HUES6 (cell line): ENCODE measurements at regions not wholly inside any gene's neighbourhood (a gene's known extent, or its start where the extent isn't known, plus 50 kb on each side); places are given as distances from the start of the nearest gene placed in this dataset.

Experiments
- H3K27ac ChIP-seq: 2 replicates; pipeline ENCODE4 v1.7.0; 2013; ENCODE audit warnings: low read depth, mild to moderate bottlenecking, low read length, inconsistent platforms
- H3K27me3 ChIP-seq: 2 replicates; pipeline ENCODE4 v1.6.1; 2013; ENCODE audit warnings: low read length; ENCODE audit not compliant: control insufficient read depth, insufficient read depth
- H3K36me3 ChIP-seq: 2 replicates; pipeline ENCODE4 v1.6.1; 2013; ENCODE audit warnings: low read length; ENCODE audit not compliant: control insufficient read depth, insufficient read depth
- H3K4me1 ChIP-seq: 2 replicates; pipeline ENCODE4 v1.6.1; 2013; ENCODE audit warnings: low read length; ENCODE audit not compliant: control insufficient read depth, insufficient read depth
- H3K4me3 ChIP-seq: 2 replicates; pipeline ENCODE4 v1.5.1; 2013; ENCODE audit warnings: low read depth, low read length
- H3K9ac ChIP-seq: one replicate; pipeline ENCODE4 v1.6.1; 2013; ENCODE audit warnings: mild to moderate bottlenecking, low read length
- H3K9me3 ChIP-seq: 2 replicates; pipeline ENCODE4 v1.6.1; 2013; ENCODE audit warnings: low read depth, low read length; ENCODE audit not compliant: control insufficient read depth, insufficient read depth

- Histone ChIP-seq H3K27ac (no peak overlapping the region), H3K9ac (no peak overlapping the region)
Observed at GRCh38 chr4:96241819-96242218, 401.9 kb downstream of the PDHA2 start.

GRCh38 chr4:96247096-96247495 is 407.2 kb downstream of the PDHA2 start:
- Histone ChIP-seq H3K36me3 (no peaks in the 10 kb centered on the region), H3K9ac (no peak overlapping the region), H3K4me1 (no peaks in the 10 kb centered on the region), H3K27me3 (no peaks in the 10 kb centered on the region), H3K9me3 (peaks cover 3% of the 10 kb centered on the region), H3K4me3 (no peak overlapping the region), H3K27ac (no peak overlapping the region)

More at GRCh38 chr4:96241819-96242218, 401.9 kb downstream of the PDHA2 start:
- H3K27me3 ChIP-seq = no peaks in the 10 kb centered on the region
- no peak overlapping the region for H3K4me3 ChIP-seq
- H3K36me3 ChIP-seq = no peaks in the 10 kb centered on the region
- peaks cover 13% of the 10 kb centered on the region for H3K9me3 ChIP-seq
- H3K4me1 ChIP-seq = no peaks in the 10 kb centered on the region

- Histone ChIP-seq H3K4me1 (no peaks in the 10 kb centered on the region), H3K9ac (no peak overlapping the region), H3K27me3 (no peaks in the 10 kb centered on the region)
Observed at GRCh38 chr4:96248225-96248624, 408.3 kb downstream of the PDHA2 start.

GRCh38 chr4:96260064-96260682 is 420.3 kb downstream of the PDHA2 start:
- Histone ChIP-seq H3K36me3 (no peaks in the 10 kb centered on the region), H3K9ac (no peak overlapping the region), H3K4me1 (peaks cover 15% of the 10 kb centered on the region), H3K4me3 (no peak overlapping the region), H3K9me3 (no peaks in the 10 kb centered on the region), H3K27ac (no peak overlapping the region), H3K27me3 (no peaks in the 10 kb centered on the region)

More at GRCh38 chr4:96248225-96248624, 408.3 kb downstream of the PDHA2 start:
- H3K36me3 ChIP-seq = no peaks in the 10 kb centered on the region
- H3K4me3 ChIP-seq = no peak overlapping the region
- H3K27ac ChIP-seq = no peak overlapping the region
- H3K9me3 ChIP-seq = peaks cover 9% of the 10 kb centered on the region

GRCh38 chr4:96262057-96262456 is 422.2 kb downstream of the PDHA2 start:
- Histone ChIP-seq H3K4me1 (peaks cover 14% of the 10 kb centered on the region), H3K9ac (no peak overlapping the region), H3K27me3 (no peaks in the 10 kb centered on the region)

GRCh38 chr4:96263291-96263690 is 423.4 kb downstream of the PDHA2 start:
- Histone ChIP-seq H3K27me3 (no peaks in the 10 kb centered on the region), H3K4me3 (no peak overlapping the region), H3K4me1 (peaks cover 14% of the 10 kb centered on the region), H3K27ac (no peak overlapping the region), H3K36me3 (no peaks in the 10 kb centered on the region), H3K9me3 (peaks cover 3% of the 10 kb centered on the region; the same call in 1 of the 2 replicates), H3K9ac (no peak overlapping the region)

More at GRCh38 chr4:96262057-96262456, 422.2 kb downstream of the PDHA2 start:
- Histone ChIP-seq H3K27ac (no peak overlapping the region), H3K9me3 (peaks cover 3% of the 10 kb centered on the region; the same call in 1 of the 2 replicates), H3K4me3 (no peak overlapping the region), H3K36me3 (no peaks in the 10 kb centered on the region)

- Histone ChIP-seq H3K4me3 (no peak overlapping the region), H3K9me3 (peaks cover 3% of the 10 kb centered on the region; the same call in 1 of the 2 replicates), H3K27ac (no peak overlapping the region), H3K36me3 (no peaks in the 10 kb centered on the region), H3K9ac (no peak overlapping the region), H3K27me3 (no peaks in the 10 kb centered on the region), H3K4me1 (peaks cover 14% of the 10 kb centered on the region)
Observed at GRCh38 chr4:96264941-96265463, 425.1 kb downstream of the PDHA2 start.

GRCh38 chr4:96293806-96294205 is 453.9 kb downstream of the PDHA2 start:
- Histone ChIP-seq H3K9me3 (no peaks in the 10 kb centered on the region), H3K27ac (no peak overlapping the region), H3K36me3 (no peaks in the 10 kb centered on the region), H3K9ac (no peak overlapping the region), H3K4me1 (no peaks in the 10 kb centered on the region), H3K27me3 (no peaks in the 10 kb centered on the region), H3K4me3 (no peak overlapping the region)

- no peaks in the 10 kb centered on the region for H3K9me3 ChIP-seq
- H3K4me1 ChIP-seq = no peaks in the 10 kb centered on the region
- H3K27me3 ChIP-seq = no peaks in the 10 kb centered on the region
- H3K27ac ChIP-seq = no peak overlapping the region
- no peak overlapping the region for H3K4me3 ChIP-seq
- H3K36me3 ChIP-seq = no peaks in the 10 kb centered on the region
- H3K9ac ChIP-seq = no peak overlapping the region
Observed at GRCh38 chr4:96295143-96295741, 455.3 kb downstream of the PDHA2 start.

GRCh38 chr4:96301715-96302114 is 461.8 kb downstream of the PDHA2 start:
- Histone ChIP-seq H3K36me3 (no peaks in the 10 kb centered on the region), H3K9me3 (no peaks in the 10 kb centered on the region; the same call in 1 of the 2 replicates), H3K27ac (no peak overlapping the region), H3K9ac (no peak overlapping the region), H3K4me1 (no peaks in the 10 kb centered on the region), H3K4me3 (no peak overlapping the region), H3K27me3 (no peaks in the 10 kb centered on the region)

GRCh38 chr4:96305030-96305429 is 465.1 kb downstream of the PDHA2 start:
- no peak overlapping the region for H3K4me3 ChIP-seq
- no peaks in the 10 kb centered on the region for H3K36me3 ChIP-seq
- H3K9ac ChIP-seq = no peak overlapping the region
- H3K27me3 ChIP-seq = no peaks in the 10 kb centered on the region
- H3K27ac ChIP-seq = no peak overlapping the region
- H3K9me3 ChIP-seq = peaks cover 25% of the 10 kb centered on the region
- no peaks in the 10 kb centered on the region for H3K4me1 ChIP-seq
